ENCODE measurements at regions not wholly inside any gene's neighbourhood (a gene's known extent, or its start where the extent isn't known, plus 50 kb on each side); places are given as distances from the start of the nearest gene placed in this dataset.

DNA sequence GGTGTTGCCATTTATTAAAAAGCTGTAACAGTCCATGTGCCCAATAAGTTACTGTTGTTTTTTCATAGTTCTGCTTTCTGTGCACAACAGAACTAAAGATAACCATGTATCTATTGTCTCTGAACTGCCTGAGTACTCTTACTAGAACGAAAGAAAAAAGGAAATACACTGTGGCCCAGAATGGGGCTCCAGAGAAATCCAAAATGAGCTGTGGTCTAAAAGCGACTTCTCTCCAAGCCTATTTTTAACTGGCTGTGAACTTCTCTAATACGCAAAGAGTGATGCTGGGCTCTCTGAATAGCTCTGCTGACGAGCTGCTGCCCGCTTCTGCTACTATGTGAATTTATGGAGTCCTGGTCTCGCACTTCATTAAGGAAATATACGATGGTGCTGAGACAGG, 56.2 kb upstream of the LPP start:
- Histone ChIP-seq H3K36me3 (ENCODE audit: control insufficient read depth, low read length) (0 out of 2 replicates have a peak, but pooled peaks cover 2% of the 10 kb centered on the region), H3K4me1 (ENCODE audit: control insufficient read depth, low read length) (peaks cover 73% of the 10 kb centered on the region), H3K9me3 (ENCODE audit: control insufficient read depth, insufficient read depth, low read length) (peaks cover 17% of the 10 kb centered on the region; the same call in 1 of the 2 replicates), H3F3A (ENCODE audit: control insufficient read depth, insufficient read depth) (peaks cover 11% of the 10 kb centered on the region), H3K79me2 (ENCODE audit: control insufficient read depth, low read length) (no peaks in the 10 kb centered on the region), H3K4me3 (ENCODE audit: low read length) (peak overlapping the region; percentile 56), H3K27me3 (ENCODE audit: control insufficient read depth, low read length) (no peaks in the 10 kb centered on the region), H3K9me2 (replicated peaks; ENCODE audit: control insufficient read depth, low read length) (no peaks in the 10 kb centered on the region), H3K27ac (ENCODE audit: low read depth, low read length) (peak overlapping the region; percentile 82), H3K4me2 (ENCODE audit: low read length) (peak overlapping the region; percentile 74), H4K20me1 (ENCODE audit: control insufficient read depth, insufficient read depth, low read depth, low read length) (no peaks in the 10 kb centered on the region)
- no peak for TF ChIP-seq EZH2phosphoT487 (IDR thresholded peaks at IDR 0.05; ENCODE audit: borderline replicate concordance, low read length)
- no peak for TF ChIP-seq CTCF (IDR thresholded peaks at IDR 0.05; ENCODE audit: low read depth, low read length, poor library complexity, severe bottlenecking)

DNA sequence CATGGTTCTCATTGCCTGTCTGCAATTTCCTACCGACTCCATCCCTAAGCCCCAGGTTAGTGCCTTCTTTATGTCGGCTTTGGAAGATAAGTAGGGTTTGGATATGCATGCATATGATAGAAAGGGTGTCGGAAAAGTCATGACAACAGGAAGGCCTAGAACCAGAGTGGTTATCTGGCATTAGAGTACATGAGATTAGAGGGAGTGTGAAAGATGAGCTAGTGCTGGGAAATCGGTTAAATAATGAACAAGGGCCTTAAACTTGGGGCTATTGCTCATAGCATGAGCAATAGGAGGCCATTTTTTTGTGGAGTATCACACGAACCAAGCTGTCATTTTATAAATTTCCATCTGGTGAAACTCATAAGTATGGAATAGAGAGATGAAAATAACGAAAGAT, 54.0 kb upstream of the LPP start:
- no peak overlapping the region for H3K4me2 ChIP-seq (ENCODE audit: low read length)
- H3K4me3 ChIP-seq (ENCODE audit: low read length): no peak overlapping the region
- no peaks in the 10 kb centered on the region for H3K79me2 ChIP-seq (ENCODE audit: control insufficient read depth, low read length)
- H3K27ac ChIP-seq (ENCODE audit: low read depth, low read length): no peak overlapping the region
- peaks cover 76% of the 10 kb centered on the region for H3K4me1 ChIP-seq (ENCODE audit: control insufficient read depth, low read length)
- no peaks in the 10 kb centered on the region for H3K9me2 ChIP-seq (replicated peaks; ENCODE audit: control insufficient read depth, low read length)
- H3K9me3 ChIP-seq (ENCODE audit: control insufficient read depth, insufficient read depth, low read length): peaks cover 17% of the 10 kb centered on the region; the same call in 1 of the 2 replicates
- H3K36me3 ChIP-seq (ENCODE audit: control insufficient read depth, low read length): 0 out of 2 replicates have a peak, but pooled peaks cover 2% of the 10 kb centered on the region
- no peaks in the 10 kb centered on the region for H3K27me3 ChIP-seq (ENCODE audit: control insufficient read depth, low read length)
- no peaks in the 10 kb centered on the region for H4K20me1 ChIP-seq (ENCODE audit: control insufficient read depth, insufficient read depth, low read depth, low read length)
- TF ChIP-seq EZH2phosphoT487 (IDR thresholded peaks at IDR 0.05; ENCODE audit: borderline replicate concordance, low read length) (no peak), CTCF (IDR thresholded peaks at IDR 0.05; ENCODE audit: low read depth, low read length, poor library complexity, severe bottlenecking) (no peak)
- H3F3A ChIP-seq (ENCODE audit: control insufficient read depth, insufficient read depth): peaks cover 11% of the 10 kb centered on the region

DNA sequence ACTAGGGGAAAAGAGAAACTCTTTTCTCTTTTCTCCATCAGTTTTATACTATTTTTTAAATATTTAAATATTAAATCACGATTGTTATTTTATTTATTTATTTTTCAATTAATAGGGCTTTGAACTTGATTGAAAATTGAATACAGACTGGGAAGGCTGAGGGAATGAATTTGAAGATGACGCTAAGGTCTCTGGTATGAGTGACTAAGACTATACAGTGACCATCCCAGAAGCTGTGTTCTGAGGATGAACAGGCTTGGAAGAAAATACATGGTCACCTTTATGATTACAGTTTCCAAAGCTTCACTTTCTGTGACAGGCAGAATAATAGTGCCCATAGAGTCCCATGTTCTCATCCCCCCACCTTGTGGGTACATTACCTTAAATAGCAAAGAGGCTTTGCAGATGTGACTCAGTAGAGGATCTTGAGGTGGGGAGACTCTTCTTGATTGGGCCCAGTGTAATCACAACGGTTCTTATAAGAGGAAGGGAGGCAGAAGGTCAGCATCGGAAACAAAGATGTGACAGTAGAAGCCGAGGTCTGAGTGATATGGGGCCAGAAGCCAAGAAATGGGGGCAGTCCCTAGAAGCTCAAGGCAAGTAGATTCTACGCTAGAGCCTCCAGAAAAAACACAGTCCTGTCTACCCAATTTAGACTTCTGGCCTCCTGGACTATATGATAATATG, 51.0 kb upstream of the LPP start:
- Histone ChIP-seq H3K27me3 (ENCODE audit: control insufficient read depth, low read length) (no peaks in the 10 kb centered on the region), H3K9me2 (replicated peaks; ENCODE audit: control insufficient read depth, low read length) (no peaks in the 10 kb centered on the region), H3K4me2 (ENCODE audit: low read length) (no peak overlapping the region), H3K9me3 (ENCODE audit: control insufficient read depth, insufficient read depth, low read length) (peaks cover 17% of the 10 kb centered on the region; the same call in 1 of the 2 replicates), H3F3A (ENCODE audit: control insufficient read depth, insufficient read depth) (peaks cover 3% of the 10 kb centered on the region), H4K20me1 (ENCODE audit: control insufficient read depth, insufficient read depth, low read depth, low read length) (no peaks in the 10 kb centered on the region), H3K4me3 (ENCODE audit: low read length) (no peak overlapping the region), H3K79me2 (ENCODE audit: control insufficient read depth, low read length) (no peaks in the 10 kb centered on the region), H3K36me3 (ENCODE audit: control insufficient read depth, low read length) (0 out of 2 replicates have a peak, but pooled peaks cover 2% of the 10 kb centered on the region), H3K27ac (ENCODE audit: low read depth, low read length) (no peak overlapping the region), H3K4me1 (ENCODE audit: control insufficient read depth, low read length) (peaks cover 74% of the 10 kb centered on the region)
- TF ChIP-seq CTCF (IDR thresholded peaks at IDR 0.05; ENCODE audit: low read depth, low read length, poor library complexity, severe bottlenecking) (no peak), EZH2phosphoT487 (IDR thresholded peaks at IDR 0.05; ENCODE audit: borderline replicate concordance, low read length) (no peak)
